Fibroblast of pulmonary artery (primary cell): ENCODE measurements at regions not wholly inside any gene's neighbourhood (a gene's known extent, or its start where the extent isn't known, plus 50 kb on each side); places are given as distances from the start of the nearest gene placed in this dataset.

Experiments used
- DNase-seq: peaks from one replicate; pipeline ENCODE4 v3.0.0-alpha.2; 2010; ENCODE audit warnings: low read depth
- H3K4me3 ChIP-seq: replicated peaks from 2 replicates; pipeline ENCODE4 v1.5.1; 2011; ENCODE audit warnings: low read depth, mild to moderate bottlenecking, control low read depth, low read length, moderate library complexity
- TF ChIP-seq, protein P1 (sequence below): IDR thresholded peaks from 2 replicates; pipeline ENCODE4 v1.5.1; 2011; ENCODE audit warnings: mild to moderate bottlenecking, control low read depth, low read length, inconsistent platforms; ENCODE audit errors: missing control alignments

DNA sequence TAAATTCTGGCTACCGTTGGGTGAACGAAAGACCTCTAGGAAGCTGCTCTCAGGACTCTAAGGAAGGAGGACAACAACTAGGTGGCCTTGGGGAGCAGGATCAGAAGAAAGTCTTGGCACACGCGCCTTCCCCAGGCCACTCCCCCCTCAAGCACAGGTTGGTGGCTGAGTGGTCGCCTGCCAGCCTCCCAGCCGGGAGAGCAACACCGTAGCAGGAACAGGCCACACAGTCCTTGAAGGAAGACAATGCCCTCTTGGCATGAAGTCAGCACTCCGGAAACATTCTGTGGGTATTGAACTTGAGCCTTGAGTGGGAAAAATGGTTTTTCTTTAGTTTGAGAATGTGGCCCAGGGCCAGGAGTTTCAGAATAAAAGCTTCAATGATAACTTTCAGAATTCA is 87.4 kb upstream of the AGAP1 start:
- TF ChIP-seq, protein P1, sequence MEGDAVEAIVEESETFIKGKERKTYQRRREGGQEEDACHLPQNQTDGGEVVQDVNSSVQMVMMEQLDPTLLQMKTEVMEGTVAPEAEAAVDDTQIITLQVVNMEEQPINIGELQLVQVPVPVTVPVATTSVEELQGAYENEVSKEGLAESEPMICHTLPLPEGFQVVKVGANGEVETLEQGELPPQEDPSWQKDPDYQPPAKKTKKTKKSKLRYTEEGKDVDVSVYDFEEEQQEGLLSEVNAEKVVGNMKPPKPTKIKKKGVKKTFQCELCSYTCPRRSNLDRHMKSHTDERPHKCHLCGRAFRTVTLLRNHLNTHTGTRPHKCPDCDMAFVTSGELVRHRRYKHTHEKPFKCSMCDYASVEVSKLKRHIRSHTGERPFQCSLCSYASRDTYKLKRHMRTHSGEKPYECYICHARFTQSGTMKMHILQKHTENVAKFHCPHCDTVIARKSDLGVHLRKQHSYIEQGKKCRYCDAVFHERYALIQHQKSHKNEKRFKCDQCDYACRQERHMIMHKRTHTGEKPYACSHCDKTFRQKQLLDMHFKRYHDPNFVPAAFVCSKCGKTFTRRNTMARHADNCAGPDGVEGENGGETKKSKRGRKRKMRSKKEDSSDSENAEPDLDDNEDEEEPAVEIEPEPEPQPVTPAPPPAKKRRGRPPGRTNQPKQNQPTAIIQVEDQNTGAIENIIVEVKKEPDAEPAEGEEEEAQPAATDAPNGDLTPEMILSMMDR = no peak
- DNase-seq = no peak
- no peak overlapping the region for H3K4me3 ChIP-seq

DNA sequence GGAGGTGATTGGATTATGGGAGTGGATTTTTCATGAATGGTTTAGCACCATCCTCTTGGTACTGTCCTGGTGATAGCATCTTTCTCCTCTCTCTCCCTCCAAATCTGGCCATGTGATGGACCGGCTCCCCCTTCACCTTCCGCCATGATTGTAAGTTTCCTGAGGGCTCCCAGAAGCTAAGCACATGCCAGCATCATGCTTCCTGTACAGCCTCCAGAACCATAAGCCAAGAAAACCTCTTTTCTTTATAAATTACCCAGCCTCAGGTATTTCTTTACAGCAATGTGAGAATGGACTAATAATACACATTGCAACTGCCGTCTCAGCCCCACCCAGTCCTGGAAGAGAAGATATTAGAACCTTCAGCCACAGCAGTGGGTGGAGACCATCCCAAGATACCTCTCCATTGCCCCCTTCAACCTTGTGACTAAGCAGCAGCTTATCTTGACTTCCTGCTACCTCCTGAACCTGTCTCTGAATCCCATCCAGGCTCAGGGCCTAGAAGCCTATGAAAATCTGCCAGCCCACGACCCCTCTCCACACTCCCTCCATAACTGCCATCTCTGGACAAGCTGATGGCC is 81.8 kb upstream of the AGAP1 start:
- DNase-seq = no peak
- TF ChIP-seq, protein P1 = no peak
- no peak overlapping the region for H3K4me3 ChIP-seq

DNA sequence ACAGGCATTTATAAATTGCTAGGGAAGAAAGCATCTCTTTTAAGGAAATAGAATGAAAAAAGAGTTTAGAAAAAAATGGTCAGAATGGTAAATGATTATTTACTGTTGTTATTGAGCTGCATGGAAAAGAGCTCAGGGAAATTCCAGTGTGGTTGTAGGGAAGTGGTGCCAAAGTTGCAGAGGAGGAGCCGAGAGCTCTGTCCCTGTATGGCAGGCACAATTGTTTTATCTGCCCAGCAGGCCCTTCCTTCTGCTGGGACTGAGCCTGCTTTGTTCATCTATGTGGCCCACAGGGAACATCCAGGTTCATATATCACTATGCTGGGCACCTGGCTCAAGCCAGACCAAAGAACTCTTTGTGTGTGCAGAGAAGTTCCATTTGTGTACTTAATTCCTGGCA is 80.8 kb upstream of the AGAP1 start:
- DNase-seq = no peak
- no peak overlapping the region for H3K4me3 ChIP-seq
- TF ChIP-seq, protein P1 = no peak

DNA sequence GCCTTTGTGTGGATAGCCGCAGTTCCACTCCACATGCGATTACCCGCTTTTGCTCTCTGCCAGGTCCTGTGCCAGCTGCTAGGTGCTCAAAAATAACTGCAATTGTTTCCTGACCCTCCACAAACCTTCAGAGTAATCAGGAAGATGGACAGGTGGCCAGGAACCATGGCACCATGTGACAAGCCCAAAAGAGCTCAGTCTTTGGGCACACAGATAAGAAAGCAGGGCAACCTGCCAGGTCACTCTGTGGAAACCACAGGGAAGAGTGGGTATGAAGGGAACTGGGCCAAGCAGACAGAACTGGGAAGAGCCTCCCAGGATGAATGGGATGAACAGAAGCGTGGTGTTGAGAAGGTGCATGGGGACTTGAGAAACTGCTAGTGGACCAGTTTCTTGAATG is 79.4 kb upstream of the AGAP1 start:
- no peak for DNase-seq
- TF ChIP-seq, protein P1 = no peak
- no peak overlapping the region for H3K4me3 ChIP-seq

DNA sequence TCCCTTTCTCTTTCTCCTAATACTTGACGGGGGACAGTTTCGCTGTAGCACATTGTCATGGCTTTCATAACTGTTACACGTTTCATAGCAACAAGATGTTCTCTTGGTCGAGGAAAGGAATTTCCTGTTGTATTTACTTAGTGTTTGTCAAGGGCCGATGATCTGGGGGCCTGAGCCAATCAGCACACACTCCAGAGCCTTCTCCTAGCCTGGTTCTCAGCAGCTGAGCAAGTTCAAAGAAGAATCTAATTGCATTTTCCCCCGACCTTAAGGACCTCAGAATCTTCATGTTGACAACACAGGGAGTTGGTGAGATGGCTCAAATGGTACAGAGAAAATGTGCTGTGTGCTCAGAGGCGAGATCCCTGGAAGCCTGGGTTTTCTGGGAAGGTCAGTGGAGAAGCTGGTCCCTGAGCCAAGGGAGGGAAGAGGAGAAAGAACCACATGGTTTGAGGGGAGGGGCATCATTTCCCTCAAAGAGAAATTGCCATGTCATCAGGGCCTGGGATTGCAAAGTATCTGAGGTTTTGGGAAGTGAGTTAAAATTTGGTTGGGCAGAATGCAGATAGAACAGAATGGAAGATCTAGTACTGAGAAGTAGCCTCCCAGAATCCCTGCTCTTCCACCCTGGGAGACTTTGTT is 76.9 kb upstream of the AGAP1 start:
- peak; percentile 70 for DNase-seq
- no peak overlapping the region for H3K4me3 ChIP-seq
- TF ChIP-seq, protein P1 = no peak

DNA sequence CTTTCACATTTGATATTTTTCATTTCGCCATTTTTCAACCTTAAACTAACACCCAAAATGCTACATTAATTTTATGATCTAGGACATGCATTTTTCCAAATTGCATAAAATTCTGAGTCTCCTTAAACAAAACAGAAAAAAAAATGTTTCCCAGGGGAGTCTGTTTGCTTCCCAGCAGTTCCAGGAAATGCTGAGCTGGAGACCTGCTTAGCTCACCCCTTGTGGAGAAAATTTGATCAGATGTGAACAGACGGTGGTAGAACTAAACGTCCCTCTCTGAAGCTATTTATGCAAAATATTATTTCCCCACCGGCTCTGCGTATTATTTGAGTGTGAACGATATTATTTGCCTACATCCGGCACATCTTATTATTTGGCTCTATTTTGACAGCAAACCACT is 74.9 kb upstream of the AGAP1 start:
- TF ChIP-seq, protein P1 = no peak
- no peak overlapping the region for H3K4me3 ChIP-seq
- DNase-seq = no peak

DNA sequence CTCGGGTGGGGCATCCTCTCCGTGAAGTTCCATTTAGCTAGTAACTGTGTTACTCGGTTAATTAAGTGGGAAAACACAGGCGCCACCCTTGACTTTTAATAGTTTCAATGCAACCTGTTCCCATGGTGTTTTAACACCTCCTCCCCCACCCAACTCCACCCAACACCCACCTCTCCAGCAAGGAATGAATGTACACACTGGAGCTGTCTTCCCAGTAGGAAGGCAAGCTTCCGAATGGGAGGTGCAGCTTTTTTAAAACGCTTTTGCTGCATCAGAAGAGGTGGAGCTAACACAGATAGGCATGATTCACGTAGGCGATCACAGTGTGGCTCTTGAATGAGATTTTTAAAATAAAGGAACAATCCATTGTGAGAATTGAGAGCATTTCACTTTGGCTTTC is 73.8 kb upstream of the AGAP1 start:
- TF ChIP-seq, protein P1 = no peak
- no peak overlapping the region for H3K4me3 ChIP-seq
- no peak for DNase-seq
